ENCODE measurements at regions not wholly inside any gene's neighbourhood (a gene's known extent, or its start where the extent isn't known, plus 50 kb on each side); places are given as distances from the start of the nearest gene placed in this dataset.

DNA sequence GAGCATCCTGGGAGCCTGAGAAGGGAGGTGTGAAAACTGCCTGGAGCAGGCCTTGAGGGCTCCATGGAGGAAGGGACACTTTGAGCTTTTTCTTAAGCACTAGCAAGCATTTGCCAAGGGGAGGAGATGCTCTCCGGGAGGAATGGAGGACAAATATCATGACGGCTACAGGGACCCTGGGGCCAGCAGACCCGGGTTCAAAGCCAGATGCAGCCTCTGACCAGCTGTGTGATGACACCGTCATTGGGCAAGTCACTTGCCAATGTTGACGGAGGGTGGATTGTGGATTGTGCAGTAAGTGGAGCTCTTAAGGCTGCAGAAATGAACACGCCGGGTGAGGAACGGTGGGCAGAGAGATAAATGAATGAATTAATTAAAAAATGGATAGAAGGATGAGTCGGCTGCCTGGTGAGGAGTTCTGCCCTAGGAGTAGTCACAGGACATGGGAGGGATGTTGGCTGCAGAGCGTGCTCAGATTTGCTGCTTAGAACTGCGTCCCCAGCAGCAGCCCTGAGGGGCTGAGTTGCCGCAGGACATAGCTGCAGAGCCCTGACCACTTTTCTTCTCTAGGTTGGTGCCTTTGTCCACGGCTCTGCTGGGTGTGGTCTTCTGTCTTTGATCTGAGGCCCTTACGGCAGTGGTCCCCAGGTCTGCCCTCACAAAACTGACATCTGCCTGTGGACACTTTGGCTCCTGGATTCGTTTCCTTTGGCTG lies 507.6 kb downstream of the NPHP4 start:
- no peak for DNase-seq (ENCODE audit: extremely low read depth, low read depth)

DNA sequence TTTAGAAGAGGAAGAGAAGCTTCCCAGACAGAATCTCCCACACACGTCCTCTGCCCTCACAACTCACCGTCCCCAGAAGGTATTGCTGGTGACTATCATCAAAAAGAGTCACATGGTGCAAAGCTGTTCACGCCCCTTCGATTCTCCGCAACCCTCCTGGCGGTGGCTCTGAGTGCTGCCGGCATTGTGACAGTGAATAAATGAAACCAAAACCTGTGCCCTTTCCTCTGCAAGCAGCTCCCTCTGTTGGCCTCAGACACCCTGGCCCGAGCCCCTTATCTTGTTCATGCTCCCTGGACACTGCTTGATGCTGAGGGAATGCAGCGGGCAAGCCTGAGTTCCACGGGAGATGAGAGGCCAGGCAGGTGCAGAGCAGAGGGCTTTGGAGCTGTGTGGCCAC lies 510.3 kb downstream of the NPHP4 start:
- peak; percentile 1 for DNase-seq (ENCODE audit: extremely low read depth, low read depth)

DNA sequence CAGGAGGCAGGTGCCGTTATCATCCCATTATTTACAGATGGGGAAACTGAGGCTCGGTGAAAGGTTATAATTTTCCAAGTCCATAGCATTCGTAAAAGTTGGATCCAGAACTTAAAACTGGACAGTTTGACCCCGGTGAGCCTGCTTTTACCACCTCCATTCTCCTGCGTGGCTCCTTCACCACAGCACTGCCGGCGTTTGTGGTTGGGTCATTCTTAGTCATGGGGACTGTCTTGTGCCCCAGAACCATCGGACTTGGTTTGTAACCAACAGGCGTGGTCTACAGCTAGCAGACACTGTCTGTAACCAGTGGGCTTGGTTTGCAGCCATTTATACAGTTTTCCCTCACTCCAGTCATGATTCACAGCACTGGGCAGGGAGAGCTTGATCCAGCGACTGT lies 511.3 kb downstream of the NPHP4 start:
- DNase-seq (ENCODE audit: extremely low read depth, low read depth), result no peak

DNA sequence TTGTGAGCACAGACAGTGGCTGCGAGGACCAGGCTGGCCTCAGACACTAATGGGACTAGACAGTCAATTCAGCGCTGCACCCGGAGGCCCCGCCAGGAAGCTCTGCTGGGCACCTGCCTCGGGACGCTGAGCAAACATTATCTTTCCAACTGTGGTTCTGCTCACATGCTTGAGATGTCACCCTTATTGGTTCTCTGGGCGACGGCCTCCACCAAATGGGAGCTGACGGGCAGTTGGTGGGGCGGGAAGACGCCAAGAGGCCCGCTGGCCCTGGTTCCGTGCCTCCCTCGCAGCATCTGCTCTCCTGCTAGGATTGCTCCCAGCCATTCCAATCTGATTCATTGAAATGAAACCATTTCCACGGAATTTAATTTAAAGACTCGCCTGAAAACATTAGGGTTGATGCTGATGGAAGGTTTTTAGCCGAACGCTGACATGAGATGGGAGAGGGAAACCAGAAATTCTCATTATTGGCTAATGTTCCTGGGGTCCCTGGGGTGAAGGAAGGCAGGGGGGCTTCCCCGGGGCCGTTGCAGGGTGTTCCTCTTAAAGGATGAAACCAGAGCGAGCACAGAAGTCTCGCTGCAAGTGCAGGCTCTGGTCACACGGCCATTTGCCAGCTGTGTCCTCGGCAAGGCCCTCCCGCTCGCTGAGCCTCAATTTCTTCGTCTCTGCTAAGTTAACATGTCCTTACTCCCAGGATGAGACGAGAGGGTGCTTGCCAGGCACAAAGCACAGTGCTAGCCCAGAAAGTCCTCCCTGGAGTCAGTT lies 512.2 kb downstream of the NPHP4 start:
- no peak for DNase-seq (ENCODE audit: extremely low read depth, low read depth)

DNA sequence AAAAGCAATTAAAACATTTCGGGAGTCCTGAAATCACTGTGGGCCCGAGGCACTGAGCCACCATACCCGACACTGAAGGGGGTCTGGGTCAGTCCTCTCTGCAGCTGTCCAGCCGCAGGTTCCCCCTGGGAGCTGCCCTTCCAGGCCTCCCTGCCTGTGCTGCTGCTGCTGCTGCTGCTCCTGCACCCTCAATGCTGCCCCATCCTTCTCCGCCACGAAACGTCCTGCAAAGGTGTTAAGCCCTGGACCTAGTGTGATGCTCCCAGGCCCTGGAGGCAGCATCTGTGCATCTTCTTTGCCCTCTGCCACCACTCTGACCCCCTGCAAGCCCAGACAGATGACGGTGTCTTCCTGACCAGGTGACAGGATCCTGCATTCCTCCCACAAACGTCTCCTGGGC lies 513.3 kb downstream of the NPHP4 start:
- no peak for DNase-seq (ENCODE audit: extremely low read depth, low read depth)

DNA sequence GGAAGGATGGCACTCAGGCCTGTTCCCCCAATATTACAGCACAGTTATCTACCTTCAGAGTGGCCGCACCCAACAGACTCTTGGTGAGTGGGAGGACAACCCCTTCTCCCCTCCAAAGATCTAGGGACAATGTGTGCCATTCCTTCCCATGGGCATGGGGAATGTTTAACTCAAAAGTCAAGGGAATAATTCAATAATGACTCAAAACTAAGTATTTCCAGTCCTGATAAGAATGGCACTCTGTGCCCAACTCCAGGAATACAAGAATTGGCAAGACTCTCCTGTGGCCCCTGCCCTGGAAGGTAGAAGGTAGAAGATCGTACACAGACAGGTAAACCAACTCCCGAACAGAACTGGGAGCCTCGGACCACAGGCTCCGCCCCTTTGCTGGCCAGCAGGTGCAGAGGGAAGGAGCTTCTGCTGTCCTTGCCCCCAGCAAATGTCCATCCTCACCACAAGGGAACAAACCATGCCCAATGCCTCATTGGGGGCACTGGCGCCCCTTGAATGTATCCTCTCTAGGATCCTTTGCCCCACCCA lies 514.0 kb downstream of the NPHP4 start:
- DNase-seq (ENCODE audit: extremely low read depth, low read depth), result no peak

DNA sequence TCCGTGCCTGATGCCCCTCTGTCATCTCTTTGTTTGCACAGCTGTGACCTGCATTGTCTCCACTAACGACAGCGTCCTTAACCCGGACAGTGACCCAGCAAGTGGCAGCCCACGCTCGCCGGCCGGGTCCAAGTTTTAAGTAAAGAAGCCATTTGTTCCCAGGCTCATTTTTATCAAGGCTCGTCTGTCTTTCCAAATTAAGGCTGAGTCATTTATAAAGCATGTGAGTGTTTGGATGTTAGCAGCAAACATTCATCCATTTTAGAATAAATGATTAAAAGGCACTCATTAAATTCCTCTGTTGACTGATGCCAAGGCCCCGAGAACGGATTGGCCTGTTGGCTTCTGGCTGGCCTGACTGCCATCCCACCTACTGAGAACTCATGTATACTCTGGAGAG lies 514.5 kb downstream of the NPHP4 start:
- no peak for DNase-seq (ENCODE audit: extremely low read depth, low read depth)

DNA sequence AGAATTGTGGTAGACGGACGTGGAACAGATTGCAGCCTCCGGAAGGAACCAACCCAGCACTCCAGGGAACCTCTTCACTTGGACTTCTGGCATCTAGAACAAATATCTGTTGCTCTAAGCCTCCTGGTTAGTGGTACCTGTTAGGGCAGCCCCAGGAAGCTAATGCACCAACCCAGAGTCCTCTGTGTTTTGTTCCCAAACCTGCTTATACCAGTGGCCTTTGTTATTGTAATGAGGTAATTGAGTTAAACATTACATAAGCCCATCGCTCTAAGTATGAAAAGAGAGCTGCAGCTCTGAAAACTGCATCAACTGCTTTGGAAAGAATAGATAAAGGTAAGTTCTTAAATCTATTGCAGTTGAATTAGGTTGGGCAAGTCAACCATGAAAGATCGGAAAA lies 516.7 kb downstream of the NPHP4 start:
- no peak for DNase-seq (ENCODE audit: extremely low read depth, low read depth)

DNA sequence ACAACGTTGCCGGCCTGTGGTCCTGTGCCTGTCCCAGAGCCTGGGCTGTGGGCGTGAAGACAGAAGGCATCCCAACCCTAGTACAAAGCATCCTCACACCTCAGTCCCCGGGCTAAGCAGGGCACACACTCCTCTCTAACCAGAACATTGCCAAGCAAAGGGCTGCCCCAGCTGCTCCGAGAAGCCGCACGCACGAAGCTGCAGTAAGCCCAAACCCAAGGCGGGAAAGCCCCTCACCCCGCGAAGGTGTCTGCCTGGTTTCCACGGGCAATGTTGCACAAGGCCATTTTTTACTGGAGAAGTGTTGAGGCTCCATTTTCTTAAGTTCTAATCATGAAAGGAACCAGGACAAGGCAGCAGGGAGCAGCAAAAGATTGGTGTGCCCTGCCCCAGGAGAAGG lies 519.0 kb downstream of the NPHP4 start:
- DNase-seq (ENCODE audit: extremely low read depth, low read depth), result no peak

DNA sequence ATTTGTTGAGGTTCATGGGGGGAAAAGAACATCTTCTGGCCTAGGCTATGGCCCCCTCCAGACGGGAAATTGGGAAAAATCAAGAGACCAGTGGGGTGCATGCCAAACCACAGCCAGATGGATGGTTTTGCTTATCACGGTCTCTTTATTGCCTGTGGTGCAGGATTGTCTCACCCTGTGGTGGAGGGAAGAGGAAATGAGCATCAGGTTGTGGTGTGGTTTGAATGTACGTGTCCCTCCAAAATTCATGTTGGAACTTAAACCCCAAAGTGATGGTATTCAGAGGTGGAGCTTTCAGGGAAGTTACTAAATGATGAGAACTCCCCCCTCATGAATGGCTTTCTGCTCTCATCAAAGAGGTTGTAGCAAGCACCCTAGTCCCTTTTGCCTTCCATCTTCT lies 525.7 kb downstream of the NPHP4 start:
- no peak for DNase-seq (ENCODE audit: extremely low read depth, low read depth)

DNA sequence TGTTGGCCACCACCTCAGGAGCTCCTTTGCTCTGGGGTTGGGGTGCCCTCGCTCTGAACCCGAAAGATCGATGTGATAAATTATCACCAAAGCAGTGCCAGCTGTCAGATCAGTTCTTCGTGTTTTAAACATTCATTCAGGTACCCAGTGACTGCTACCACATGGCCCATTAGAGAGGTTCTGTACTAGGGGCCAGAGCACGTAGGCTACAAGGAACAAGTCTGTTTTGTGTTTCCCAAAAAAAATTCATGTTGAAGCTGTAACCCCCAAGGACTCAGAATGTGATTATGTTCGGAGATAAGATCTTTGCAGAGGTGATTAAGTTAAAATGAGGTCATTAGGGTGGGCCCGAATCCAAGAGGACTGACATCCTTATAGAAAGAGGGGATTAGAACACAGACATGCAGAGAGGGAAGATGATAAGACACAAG lies 526.9 kb downstream of the NPHP4 start:
- no peak for DNase-seq (ENCODE audit: extremely low read depth, low read depth)

DNA sequence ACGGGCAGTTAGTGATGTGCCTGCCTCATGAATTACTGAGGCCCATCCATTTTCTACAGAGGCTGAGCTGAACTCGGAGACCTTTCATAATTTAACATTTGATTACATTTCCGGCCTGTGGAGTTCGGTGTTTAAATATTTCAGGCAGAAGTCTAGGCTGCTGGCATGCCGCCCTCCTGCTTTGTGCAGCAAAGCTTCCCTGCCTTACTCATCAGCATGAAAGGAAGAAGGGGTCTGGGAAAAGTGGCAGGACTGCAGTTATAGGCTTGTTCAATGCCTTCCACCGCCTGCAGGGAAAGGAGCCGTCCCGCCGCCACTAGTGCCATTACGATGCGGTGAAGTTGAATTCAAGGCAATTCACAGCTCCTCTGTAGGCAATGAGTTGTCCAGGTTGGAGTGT lies 527.9 kb downstream of the NPHP4 start:
- no peak for DNase-seq (ENCODE audit: extremely low read depth, low read depth)

DNA sequence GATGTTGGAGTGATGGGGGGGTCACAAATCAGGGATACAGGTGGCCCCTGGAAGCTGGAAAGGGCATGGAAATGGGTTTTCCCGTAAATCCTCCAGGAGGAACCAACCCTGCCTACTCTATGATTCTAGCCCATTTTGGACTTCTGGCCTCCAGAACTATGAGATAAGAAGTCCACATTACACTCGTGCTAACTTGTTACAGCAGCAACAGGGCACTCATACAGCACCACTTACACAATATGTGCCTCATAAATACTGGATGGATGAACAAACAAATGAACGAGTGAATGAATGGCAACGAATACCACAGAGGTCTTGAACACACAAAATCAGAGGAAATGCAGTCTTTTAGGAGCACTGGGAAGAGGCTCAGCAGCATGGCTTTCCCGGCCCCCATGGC lies 531.3 kb downstream of the NPHP4 start:
- DNase-seq (ENCODE audit: extremely low read depth, low read depth), result no peak

DNA sequence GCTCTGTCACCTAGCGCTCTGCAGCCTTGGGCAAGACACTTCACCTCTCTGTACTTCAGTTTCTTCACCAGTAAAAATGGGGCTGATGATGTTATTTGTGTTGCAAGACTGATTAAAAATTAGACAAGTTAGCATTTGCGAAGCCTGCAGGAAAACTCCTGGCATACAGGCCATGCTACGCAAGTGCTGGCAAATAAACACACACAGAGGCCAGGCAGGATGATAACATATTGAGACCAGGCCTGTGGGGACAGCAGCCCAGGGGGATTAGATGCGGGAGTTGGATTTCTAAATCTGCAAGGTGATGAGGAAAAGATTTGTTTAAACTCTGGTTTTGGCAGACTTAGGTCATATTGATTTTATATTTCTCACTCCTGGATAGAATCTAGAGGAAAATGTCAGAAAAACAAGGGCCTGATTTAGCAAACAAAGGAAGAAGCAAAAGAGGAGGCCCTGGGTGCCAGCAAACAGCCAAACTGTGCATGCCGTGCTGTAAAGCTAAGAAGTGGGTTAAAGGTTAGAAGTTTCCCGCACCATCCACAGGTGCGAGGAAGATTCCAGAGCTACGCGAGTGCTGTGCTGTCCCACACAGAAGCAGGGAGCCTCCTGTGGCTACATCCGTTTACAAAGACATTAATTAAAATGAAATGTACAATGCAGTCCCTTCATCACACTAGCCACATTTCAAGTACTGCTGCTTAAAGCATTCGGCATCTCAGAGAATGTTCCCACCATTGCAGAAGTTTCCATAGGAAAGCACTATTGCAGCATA lies 532.2 kb downstream of the NPHP4 start:
- DNase-seq (ENCODE audit: extremely low read depth, low read depth), result no peak

DNA sequence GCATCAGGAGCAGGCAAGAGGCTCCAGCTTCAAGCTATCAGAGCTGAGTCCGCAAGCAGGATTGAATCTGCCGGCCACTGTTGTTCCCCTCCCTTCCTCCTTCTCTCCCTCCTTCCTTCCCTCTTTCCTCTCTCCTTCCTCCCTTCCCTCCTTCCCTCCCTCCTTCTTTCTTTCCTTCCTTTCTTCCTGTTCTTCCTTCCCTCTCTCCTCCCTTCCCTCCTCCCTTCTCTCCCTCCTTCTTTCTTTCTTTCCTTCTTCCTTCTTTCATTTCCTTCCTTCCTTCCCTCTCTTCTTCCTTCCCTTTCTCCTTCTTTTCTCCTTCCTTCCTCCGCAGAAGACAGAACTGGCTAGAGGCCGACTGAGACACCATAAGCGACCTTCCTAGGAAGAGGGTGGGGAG lies 534.0 kb downstream of the NPHP4 start:
- DNase-seq (ENCODE audit: extremely low read depth, low read depth), result no peak

DNA sequence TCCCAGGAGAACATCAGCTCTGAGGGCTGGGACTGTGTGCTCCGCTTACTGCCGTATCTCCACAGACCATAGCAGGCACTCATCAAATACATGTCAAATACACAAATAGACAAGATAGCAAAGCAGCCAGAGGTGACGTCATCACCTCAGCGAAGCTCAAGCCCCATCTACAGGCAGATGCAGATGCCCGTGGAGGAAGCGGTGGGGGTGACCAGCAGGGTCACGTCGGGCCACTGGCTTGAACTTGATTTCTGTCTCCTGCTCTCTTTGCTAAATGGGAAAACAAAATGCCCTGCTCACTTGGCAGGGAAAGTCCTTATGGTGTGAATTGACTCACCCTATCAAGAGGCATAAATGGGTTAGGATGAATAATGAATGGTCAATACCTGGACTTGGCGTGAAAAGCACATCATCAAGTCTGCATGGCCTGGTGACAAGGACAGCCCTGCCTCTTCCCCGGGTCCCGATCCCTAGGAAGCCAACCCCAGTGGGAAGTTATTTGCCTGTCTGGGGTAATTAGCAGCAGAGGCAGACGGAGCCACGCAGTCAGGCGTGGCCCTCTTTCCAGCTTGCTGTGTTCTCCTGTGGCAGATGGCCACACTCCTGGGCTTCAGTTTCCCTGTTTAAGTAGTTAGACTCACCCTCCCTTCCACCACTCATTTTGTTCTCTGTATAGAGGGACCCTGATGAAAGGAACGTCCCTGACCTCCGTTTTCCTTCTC lies 536.0 kb downstream of the NPHP4 start:
- no peak for DNase-seq (ENCODE audit: extremely low read depth, low read depth)

DNA sequence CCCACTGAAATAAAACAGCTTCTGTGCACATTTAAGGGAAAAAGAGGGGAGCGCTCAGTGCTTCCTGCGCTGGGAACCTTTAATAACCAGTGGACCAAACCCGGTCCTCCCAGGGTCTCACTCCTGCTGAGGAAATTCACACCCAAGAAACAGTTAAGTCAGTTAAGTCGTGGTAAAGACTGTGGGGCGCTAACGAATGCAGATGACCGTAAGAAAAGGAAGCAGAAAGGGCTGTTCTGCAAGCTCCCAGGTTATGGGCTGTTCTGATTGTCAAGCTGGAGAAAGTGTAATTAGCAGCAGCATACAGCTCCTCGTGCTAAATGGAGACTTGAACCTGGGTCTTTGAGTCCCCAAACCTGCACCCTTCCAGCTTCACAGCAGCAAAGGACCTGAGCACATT lies 536.6 kb downstream of the NPHP4 start:
- no peak for DNase-seq (ENCODE audit: extremely low read depth, low read depth)

DNA sequence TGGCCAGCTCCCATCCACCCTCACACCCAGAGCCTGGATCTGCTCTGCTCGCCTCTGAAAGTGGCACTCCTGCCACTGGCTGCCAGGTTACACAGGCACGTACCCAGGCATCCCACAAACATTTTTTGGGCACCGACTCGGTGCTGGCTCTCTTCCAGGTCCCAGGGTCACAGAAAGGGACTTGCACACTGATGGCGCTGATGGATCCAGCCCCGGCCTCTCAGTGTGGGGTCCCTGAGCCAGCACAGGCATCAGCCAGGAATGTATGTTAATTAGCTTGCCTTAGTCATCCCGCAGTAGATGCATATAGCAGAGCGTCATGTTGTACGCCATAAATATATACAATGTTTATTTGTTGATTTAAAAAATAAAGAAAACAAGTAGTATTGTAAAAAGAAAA lies 537.2 kb downstream of the NPHP4 start:
- DNase-seq (ENCODE audit: extremely low read depth, low read depth), result no peak

DNA sequence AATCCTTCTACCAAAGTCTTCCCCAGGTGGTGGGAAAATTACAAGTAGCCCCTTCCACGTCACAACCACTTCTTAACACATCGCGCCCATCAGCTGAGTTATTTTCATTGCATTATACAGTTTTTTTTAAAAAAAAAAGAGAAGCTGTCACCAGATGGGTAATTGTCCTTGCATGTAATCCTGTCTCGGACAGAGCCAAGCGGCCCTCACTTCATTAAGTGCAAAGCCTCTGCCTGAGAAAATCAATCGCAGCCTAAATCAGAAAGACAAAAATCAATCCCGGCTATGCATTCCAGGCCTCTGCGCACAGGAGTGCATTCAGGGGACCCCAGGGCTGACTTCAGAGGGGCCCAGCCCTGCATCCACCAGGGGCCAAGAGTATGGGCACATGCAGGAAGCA lies 538.9 kb downstream of the NPHP4 start:
- DNase-seq (ENCODE audit: extremely low read depth, low read depth), result no peak

DNA sequence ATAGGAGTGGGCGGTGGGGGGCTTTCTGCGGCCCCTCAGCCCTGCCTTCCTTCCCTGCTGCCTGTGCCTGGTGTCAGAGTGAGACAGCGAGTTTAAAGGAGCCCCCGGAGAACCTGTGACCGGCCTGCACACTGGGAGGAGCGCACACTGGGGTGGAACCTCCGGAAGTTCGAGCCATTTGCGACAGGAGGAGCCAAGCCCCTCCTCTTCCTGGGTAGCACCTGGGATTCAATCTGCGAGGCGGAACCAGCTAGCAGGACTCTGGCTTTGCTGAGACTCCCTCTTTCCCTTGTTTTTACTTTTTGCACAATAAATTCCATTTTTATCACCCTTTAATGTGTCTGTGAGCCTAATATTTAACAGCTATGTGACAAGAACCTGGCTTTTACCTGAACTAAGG lies 540.6 kb downstream of the NPHP4 start:
- DNase-seq (ENCODE audit: extremely low read depth, low read depth), result no peak

DNA sequence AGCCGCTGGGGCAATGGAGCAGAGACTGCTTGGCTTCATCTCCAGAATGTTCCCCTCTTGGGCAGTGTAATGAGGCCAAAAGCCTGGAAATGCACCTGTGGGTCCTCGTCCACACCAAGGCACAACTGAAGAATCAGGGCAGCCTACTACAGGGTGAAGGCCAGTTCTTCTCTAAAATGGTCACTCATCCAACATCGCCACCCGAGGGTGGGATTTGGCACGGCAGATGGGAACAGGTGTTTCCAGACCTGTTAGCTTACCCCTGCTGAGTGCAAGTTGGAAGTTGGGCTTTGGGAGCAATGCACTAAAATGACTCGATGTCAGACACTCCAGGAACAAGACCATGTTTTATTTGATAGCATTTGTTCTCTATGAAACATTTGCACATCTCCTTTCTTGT lies 543.7 kb downstream of the NPHP4 start:
- DNase-seq (ENCODE audit: extremely low read depth, low read depth), result no peak
